ENCODE measurements at regions not wholly inside any gene's neighbourhood (a gene's known extent, or its start where the extent isn't known, plus 50 kb on each side); places are given as distances from the start of the nearest gene placed in this dataset.

- no peaks in the 10 kb centered on the region for H3K27me3 ChIP-seq (ENCODE audit: control insufficient read depth, extremely low read depth, insufficient read depth, low read length)
- no peak overlapping the region for H3K4me3 ChIP-seq (ENCODE audit: control insufficient read depth in 2 of 3, extremely low read depth in 1 of 3, insufficient read depth in 2 of 3, low read depth in 1 of 3, low read length in 3 of 3)
- no peaks in the 10 kb centered on the region for H3K36me3 ChIP-seq (ENCODE audit: control insufficient read depth in 2 of 2, extremely low read depth in 1 of 2, insufficient read depth in 2 of 2, low read length in 2 of 2)
- peaks cover 7% of the 10 kb centered on the region for H4K20me1 ChIP-seq (ENCODE audit: control insufficient read depth, extremely low read depth, insufficient read depth, low read length)
- FAIRE-seq (no peak), DNase-seq (ENCODE audit: low read depth, low spot score) (no peak)
- H3K4me2 ChIP-seq (ENCODE audit: control insufficient read depth, extremely low read depth, insufficient read depth, low read depth, low read length) = no peak overlapping the region
- dilution Hi-C loops (cut with MboI; ENCODE audit: extremely low pct_ligation_motif_present, low sequenced_read_pairs) = no loop called here
- H3K9me3 ChIP-seq (ENCODE audit: control insufficient read depth, low read depth, low read length) = no peaks in the 10 kb centered on the region
- no peak overlapping the region for H3K9ac ChIP-seq (ENCODE audit: control insufficient read depth, extremely low read depth, insufficient read depth, low read length)
- no peak overlapping the region for H3K27ac ChIP-seq (ENCODE audit: control insufficient read depth, insufficient read depth, low read length)
- H3K4me1 ChIP-seq (ENCODE audit: control insufficient read depth, extremely low read depth, insufficient read depth, low read length) = no peaks in the 10 kb centered on the region
- no peak overlapping the region for H2AFZ ChIP-seq (ENCODE audit: control insufficient read depth, low read length)
- no peaks in the 10 kb centered on the region for H3K9me1 ChIP-seq (ENCODE audit: control insufficient read depth, extremely low read depth, insufficient read depth, low read length)
- TF ChIP-seq EZH2 (IDR thresholded peaks at IDR 0.05; ENCODE audit: low read length) (no peak), CTCF (optimal IDR thresholded peaks at IDR 0.05 in 1 of 3, IDR thresholded peaks at IDR 0.05 in 1 of 3, conservative IDR thresholded peaks at IDR 0.05 in 1 of 3; ENCODE audit: extremely low read depth in 1 of 3, insufficient read depth in 2 of 3, low read length in 3 of 3) (no peak)
- peaks cover 16% of the 10 kb centered on the region for H3K79me2 ChIP-seq (ENCODE audit: control insufficient read depth, insufficient read depth, low read length)
Observed at GRCh38 chr17:30717291-30718098, 107.0 kb downstream of the CRLF3 start.

- peaks cover 7% of the 10 kb centered on the region for H4K20me1 ChIP-seq (ENCODE audit: control insufficient read depth, extremely low read depth, insufficient read depth, low read length)
- H3K4me2 ChIP-seq (ENCODE audit: control insufficient read depth, extremely low read depth, insufficient read depth, low read depth, low read length) = no peak overlapping the region
- no peaks in the 10 kb centered on the region for H3K27me3 ChIP-seq (ENCODE audit: control insufficient read depth, extremely low read depth, insufficient read depth, low read length)
- DNase-seq (ENCODE audit: low read depth, low spot score) (no peak), FAIRE-seq (no peak)
- peak in 1 of 3 experiments; percentile 28 for TF ChIP-seq CTCF (optimal IDR thresholded peaks at IDR 0.05 in 1 of 3, IDR thresholded peaks at IDR 0.05 in 1 of 3, conservative IDR thresholded peaks at IDR 0.05 in 1 of 3; ENCODE audit: extremely low read depth in 1 of 3, insufficient read depth in 2 of 3, low read length in 3 of 3)
- no peak for TF ChIP-seq EZH2 (IDR thresholded peaks at IDR 0.05; ENCODE audit: low read length)
- no peak overlapping the region for H3K4me3 ChIP-seq (ENCODE audit: control insufficient read depth in 2 of 3, extremely low read depth in 1 of 3, insufficient read depth in 2 of 3, low read depth in 1 of 3, low read length in 3 of 3)
- no peak overlapping the region for H2AFZ ChIP-seq (ENCODE audit: control insufficient read depth, low read length)
- no peak overlapping the region for H3K27ac ChIP-seq (ENCODE audit: control insufficient read depth, insufficient read depth, low read length)
- H3K4me1 ChIP-seq (ENCODE audit: control insufficient read depth, extremely low read depth, insufficient read depth, low read length) = no peaks in the 10 kb centered on the region
- dilution Hi-C loops (cut with MboI; ENCODE audit: extremely low pct_ligation_motif_present, low sequenced_read_pairs) = no loop called here
- H3K9ac ChIP-seq (ENCODE audit: control insufficient read depth, extremely low read depth, insufficient read depth, low read length) = no peak overlapping the region
- no peaks in the 10 kb centered on the region for H3K9me1 ChIP-seq (ENCODE audit: control insufficient read depth, extremely low read depth, insufficient read depth, low read length)
- H3K36me3 ChIP-seq (ENCODE audit: control insufficient read depth in 2 of 2, extremely low read depth in 1 of 2, insufficient read depth in 2 of 2, low read length in 2 of 2) = no peaks in the 10 kb centered on the region
- peaks cover 19% of the 10 kb centered on the region for H3K79me2 ChIP-seq (ENCODE audit: control insufficient read depth, insufficient read depth, low read length)
- H3K9me3 ChIP-seq (ENCODE audit: control insufficient read depth, low read depth, low read length) = no peaks in the 10 kb centered on the region
Observed at GRCh38 chr17:30716461-30717290, 107.8 kb downstream of the CRLF3 start.

Data from keratinocyte (primary cell).